SK-N-SH treated with all-trans-retinoic acid at 6 μM for 48 hours (cell line): ENCODE measurements at regions not wholly inside any gene's neighbourhood (a gene's known extent, or its start where the extent isn't known, plus 50 kb on each side); places are given as distances from the start of the nearest gene placed in this dataset.

Experiments
- CSRNP3 ChIP-seq: fragments of 250-450 bp; sonication (Bioruptor Pico); IDR thresholded peaks from 2 replicates; pipeline ENCODE4 v1.5.1; 2021; ENCODE audit warnings: mild to moderate bottlenecking, moderate library complexity
- PATZ1 ChIP-seq: fragments of 250-450 bp; sonication (Bioruptor Pico); IDR thresholded peaks from 2 replicates; pipeline ENCODE4 v1.8.0; 2020; ENCODE audit warnings: mild to moderate bottlenecking, moderate library complexity, borderline replicate concordance
- TSHZ2 ChIP-seq: fragments of 250-450 bp; sonication (Bioruptor Pico); IDR thresholded peaks from 2 replicates; pipeline ENCODE4 v1.5.0; 2020; ENCODE audit warnings: mild to moderate bottlenecking, moderate library complexity
- ZFP3 ChIP-seq: fragments of 250-450 bp; sonication (Bioruptor Pico); IDR thresholded peaks from 2 replicates; pipeline ENCODE4 v1.5.0; 2020; ENCODE audit warnings: mild to moderate bottlenecking, moderate library complexity
- ZNF565 ChIP-seq: fragments of 450-650 bp; formaldehyde crosslinking; conservative IDR thresholded peaks from 2 replicates; pipeline ENCODE4 v1.5.0; 2020; ENCODE audit warnings: low read depth, mild to moderate bottlenecking, moderate library complexity

- TF ChIP-seq PATZ1 (CRISPR knock-in tag) (no peak), TSHZ2 (CRISPR knock-in tag) (no peak), ZNF565 (no peak), CSRNP3 (CRISPR knock-in tag) (no peak), ZFP3 (CRISPR knock-in tag) (no peak)
Measured at GRCh38 chr5:159393854-159394274, 63.6 kb upstream of the IL12B start.
